ENCODE measurements at regions not wholly inside any gene's neighbourhood (a gene's known extent, or its start where the extent isn't known, plus 50 kb on each side); places are given as distances from the start of the nearest gene placed in this dataset.

DNA sequence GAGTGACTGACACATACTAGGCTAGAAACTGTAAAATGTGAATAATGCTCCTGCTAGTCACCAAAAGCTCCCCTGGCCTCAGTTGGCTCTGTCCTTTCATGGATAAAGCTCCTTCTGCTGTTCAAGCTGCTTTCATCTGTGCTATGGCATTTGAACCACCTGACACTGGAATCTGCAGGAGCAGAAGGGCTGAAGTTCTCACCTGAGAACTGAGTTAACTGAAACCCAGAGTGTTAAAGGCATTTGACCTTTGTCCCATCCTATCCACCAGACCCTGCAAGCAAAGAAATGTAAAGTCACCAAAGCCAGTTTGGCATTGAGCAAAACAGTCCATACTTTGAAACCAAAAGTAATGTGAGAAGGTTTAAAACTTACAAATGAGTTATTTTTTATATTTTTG is 77.7 kb downstream of the BMP2 start:
- TF ChIP-seq, protein P1, sequence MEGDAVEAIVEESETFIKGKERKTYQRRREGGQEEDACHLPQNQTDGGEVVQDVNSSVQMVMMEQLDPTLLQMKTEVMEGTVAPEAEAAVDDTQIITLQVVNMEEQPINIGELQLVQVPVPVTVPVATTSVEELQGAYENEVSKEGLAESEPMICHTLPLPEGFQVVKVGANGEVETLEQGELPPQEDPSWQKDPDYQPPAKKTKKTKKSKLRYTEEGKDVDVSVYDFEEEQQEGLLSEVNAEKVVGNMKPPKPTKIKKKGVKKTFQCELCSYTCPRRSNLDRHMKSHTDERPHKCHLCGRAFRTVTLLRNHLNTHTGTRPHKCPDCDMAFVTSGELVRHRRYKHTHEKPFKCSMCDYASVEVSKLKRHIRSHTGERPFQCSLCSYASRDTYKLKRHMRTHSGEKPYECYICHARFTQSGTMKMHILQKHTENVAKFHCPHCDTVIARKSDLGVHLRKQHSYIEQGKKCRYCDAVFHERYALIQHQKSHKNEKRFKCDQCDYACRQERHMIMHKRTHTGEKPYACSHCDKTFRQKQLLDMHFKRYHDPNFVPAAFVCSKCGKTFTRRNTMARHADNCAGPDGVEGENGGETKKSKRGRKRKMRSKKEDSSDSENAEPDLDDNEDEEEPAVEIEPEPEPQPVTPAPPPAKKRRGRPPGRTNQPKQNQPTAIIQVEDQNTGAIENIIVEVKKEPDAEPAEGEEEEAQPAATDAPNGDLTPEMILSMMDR (IDR thresholded peaks at IDR 0.05; ENCODE audit: low read depth, low read length, missing control alignments) = no peak
- H3K4me3 ChIP-seq (ENCODE audit: low read depth, low read length) = no peak overlapping the region

DNA sequence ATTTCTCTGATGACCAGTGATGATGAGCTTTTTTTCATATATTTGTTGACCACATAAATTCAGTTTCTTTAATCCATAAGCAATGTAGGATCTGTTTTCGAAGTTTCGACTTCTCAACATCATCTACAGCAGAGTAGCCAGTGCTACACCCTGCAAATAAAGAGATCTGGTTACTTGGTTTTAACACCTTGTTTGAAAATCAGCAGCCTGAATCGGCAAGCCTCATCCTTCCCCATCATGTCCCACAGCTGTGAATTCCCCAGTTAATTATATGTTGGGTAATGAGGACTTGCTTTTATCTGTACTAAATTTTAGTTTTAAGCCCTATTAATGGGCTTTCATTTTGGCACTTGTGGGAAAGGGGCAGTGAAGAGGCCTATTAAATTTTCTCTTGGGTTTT is 80.6 kb downstream of the BMP2 start:
- DNase-seq (ENCODE audit: low read depth) = no peak
- H3K4me3 ChIP-seq (ENCODE audit: low read depth, low read length) = no peak overlapping the region
- TF ChIP-seq, protein P1 (IDR thresholded peaks at IDR 0.05; ENCODE audit: low read depth, low read length, missing control alignments) = no peak

More for the DNA sequence above, 77.7 kb downstream of the BMP2 start:
- no peak for DNase-seq (ENCODE audit: low read depth)

DNA sequence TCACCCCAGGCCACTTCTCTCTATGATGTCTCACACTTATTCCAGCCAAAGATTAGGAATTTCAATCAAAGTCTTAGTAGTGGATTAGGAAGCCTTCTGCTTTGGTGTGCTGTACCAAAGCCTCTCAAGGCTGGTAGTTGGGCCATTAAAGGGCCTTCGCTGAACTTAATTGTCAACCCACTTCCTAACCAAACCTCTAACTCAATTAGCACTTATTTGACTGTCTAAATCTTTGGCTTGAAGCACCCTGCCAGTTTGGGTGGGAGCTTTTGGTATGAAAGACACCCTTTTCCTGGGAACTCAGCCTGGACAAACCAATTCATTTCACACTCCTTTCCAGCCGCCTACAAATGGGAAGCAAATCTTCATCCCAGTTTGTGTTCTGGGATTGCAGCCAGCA is 81.5 kb downstream of the BMP2 start:
- no peak for DNase-seq (ENCODE audit: low read depth)

GRCh38 chr20:6851136-6851535 is 83.7 kb downstream of the BMP2 start:
- TF ChIP-seq, protein P1 (IDR thresholded peaks at IDR 0.05; ENCODE audit: low read depth, low read length, missing control alignments) = no peak
- no peak overlapping the region for H3K4me3 ChIP-seq (ENCODE audit: low read depth, low read length)
- DNase-seq (ENCODE audit: low read depth) = no peak

More for the DNA sequence above, 81.5 kb downstream of the BMP2 start:
- TF ChIP-seq, protein P1 (IDR thresholded peaks at IDR 0.05; ENCODE audit: low read depth, low read length, missing control alignments) = no peak
- no peak overlapping the region for H3K4me3 ChIP-seq (ENCODE audit: low read depth, low read length)

DNA sequence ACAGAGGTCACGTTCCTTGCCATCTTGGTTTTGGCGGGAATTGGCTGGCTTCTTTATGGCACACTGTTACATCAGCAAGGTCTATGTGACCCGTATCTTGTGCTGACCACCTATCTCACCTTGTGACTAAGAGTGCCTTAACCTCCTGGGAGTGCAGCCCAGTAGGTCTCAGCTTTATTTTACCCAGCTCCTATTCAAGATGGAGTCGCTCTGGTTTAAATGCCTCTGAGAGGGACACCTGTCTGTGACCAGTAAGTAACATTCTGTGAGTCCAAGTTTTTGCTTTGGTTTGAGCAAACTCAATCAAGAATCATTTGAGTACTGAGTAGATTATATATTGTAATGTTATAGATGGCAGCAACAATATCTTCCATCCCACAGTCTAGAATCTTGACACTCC is 85.0 kb downstream of the BMP2 start:
- TF ChIP-seq, protein P1 (IDR thresholded peaks at IDR 0.05; ENCODE audit: low read depth, low read length, missing control alignments) = no peak
- no peak overlapping the region for H3K4me3 ChIP-seq (ENCODE audit: low read depth, low read length)
- no peak for DNase-seq (ENCODE audit: low read depth)

DNA sequence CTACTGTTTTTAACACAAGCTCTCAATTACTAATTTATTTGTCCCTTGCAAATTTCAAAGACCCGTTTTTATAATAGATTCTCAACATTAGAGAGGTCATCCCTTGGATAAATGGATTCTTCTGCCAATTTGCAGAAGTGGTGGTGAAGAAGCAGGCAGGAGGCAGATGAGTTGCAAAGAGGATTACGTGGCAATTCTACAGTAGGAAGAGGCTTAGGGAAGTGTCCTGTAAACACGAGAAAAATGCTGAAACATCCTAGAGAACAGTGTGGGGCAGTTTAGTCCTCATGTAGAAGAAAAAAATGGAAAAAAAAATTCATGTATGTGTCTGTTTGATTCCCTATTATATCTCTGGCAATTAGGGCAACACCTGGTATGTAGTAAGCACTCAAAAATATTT is 87.6 kb downstream of the BMP2 start:
- TF ChIP-seq, protein P1 (IDR thresholded peaks at IDR 0.05; ENCODE audit: low read depth, low read length, missing control alignments) = no peak
- H3K4me3 ChIP-seq (ENCODE audit: low read depth, low read length) = no peak overlapping the region

DNA sequence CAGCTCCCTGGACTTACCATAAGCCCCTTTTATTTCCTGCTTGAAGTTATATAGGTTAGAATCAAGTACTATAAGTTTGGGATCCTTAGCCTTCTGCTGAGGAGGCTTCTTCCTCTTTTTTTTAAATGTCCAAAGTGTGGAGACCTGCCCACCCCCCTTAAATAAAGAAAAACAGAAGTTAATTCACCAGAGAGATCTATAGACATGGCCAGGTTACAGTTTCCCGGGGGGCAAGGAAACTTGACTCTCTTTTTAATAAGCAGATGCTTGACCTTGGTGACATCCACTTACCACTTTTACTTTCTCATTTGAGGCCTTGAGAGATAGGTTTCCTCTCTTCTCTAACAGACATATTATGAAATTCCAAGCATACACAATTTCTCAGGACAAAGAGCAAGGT is 88.3 kb downstream of the BMP2 start:
- TF ChIP-seq, protein P1 (IDR thresholded peaks at IDR 0.05; ENCODE audit: low read depth, low read length, missing control alignments) = no peak

More for the DNA sequence above, 87.6 kb downstream of the BMP2 start:
- DNase-seq (ENCODE audit: low read depth) = no peak

More for the DNA sequence above, 88.3 kb downstream of the BMP2 start:
- no peak for DNase-seq (ENCODE audit: low read depth)
- H3K4me3 ChIP-seq (ENCODE audit: low read depth, low read length) = no peak overlapping the region
